ENCODE measurements at regions not wholly inside any gene's neighbourhood (a gene's known extent, or its start where the extent isn't known, plus 50 kb on each side); places are given as distances from the start of the nearest gene placed in this dataset.

DNA sequence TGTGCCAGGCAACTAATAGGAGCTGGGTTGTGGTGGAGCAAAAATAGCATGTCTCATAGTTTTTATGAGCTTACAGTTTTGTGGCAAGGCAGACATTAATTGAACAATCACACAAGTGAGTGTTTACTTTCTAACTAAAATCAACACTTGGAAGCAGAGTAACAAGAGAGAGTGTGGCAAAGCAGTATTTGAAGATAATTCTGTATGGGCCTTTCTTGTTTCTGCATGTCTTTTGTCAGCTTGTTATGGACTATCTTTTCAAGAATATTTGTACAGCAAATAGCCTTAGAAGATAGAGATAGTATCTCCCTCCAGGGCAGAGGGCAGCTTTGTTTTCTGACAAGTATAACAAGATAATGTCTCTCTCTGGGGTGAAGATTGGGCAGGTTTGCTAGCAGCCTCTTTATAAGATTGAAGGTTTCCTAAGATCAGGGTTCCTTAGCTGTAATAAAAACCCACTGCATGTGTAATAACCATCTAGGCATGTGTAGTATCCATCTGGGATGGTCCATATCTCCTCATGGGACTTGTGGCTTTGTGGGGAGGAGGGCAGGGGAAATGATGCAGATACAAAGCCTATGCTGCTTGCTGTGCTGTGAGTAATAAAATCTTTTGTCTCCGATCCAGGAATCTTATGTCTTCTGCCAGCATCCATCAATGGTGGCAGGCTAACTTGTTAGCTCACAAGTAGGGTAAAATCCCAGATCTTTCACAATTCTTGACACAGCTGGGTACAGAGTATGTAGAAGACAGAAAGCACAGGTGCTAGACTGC is 479.9 kb downstream of the KDM4C start:
- no peak overlapping the region for H3K27ac Mint-ChIP-seq (ENCODE audit: unreplicated experiment)
- no peak overlapping the region for H3K4me3 Mint-ChIP-seq
- peaks cover 10% of the 10 kb centered on the region for H3K4me1 Mint-ChIP-seq
- TF ChIP-seq CTCF (conservative IDR thresholded peaks at IDR 0.05): no peak
- H3K36me3 Mint-ChIP-seq (ENCODE audit: low read depth): no peaks in the 10 kb centered on the region
- H3K9me3 Mint-ChIP-seq: peaks cover 7% of the 10 kb centered on the region
- no peaks in the 10 kb centered on the region for H3K27me3 Mint-ChIP-seq (ENCODE audit: low read depth)
- no peak for DNase-seq (ENCODE audit: low read depth, low spot score)

- Mint-ChIP-seq H3K9me3 (peaks cover 5% of the 10 kb centered on the region), H3K4me1 (peaks cover 6% of the 10 kb centered on the region), H3K4me3 (no peak overlapping the region)
Observed at GRCh38 chr9:7236186-7236585, 478.4 kb downstream of the KDM4C start.

GRCh38 chr9:7234144-7234543 is 476.4 kb downstream of the KDM4C start:
- Mint-ChIP-seq H3K27ac (ENCODE audit: unreplicated experiment) (no peak overlapping the region), H3K9me3 (peaks cover 3% of the 10 kb centered on the region), H3K4me3 (no peak overlapping the region), H3K27me3 (ENCODE audit: low read depth) (no peaks in the 10 kb centered on the region), H3K36me3 (ENCODE audit: low read depth) (no peaks in the 10 kb centered on the region), H3K4me1 (no peaks in the 10 kb centered on the region)
- peak; percentile 59 for TF ChIP-seq CTCF (conservative IDR thresholded peaks at IDR 0.05)
- DNase-seq (ENCODE audit: low read depth, low spot score): peak; percentile 36

More at GRCh38 chr9:7236186-7236585, 478.4 kb downstream of the KDM4C start:
- H3K36me3 Mint-ChIP-seq (ENCODE audit: low read depth): no peaks in the 10 kb centered on the region
- H3K27ac Mint-ChIP-seq (ENCODE audit: unreplicated experiment): no peak overlapping the region
- no peak for DNase-seq (ENCODE audit: low read depth, low spot score)
- no peak for TF ChIP-seq CTCF (conservative IDR thresholded peaks at IDR 0.05)
- no peaks in the 10 kb centered on the region for H3K27me3 Mint-ChIP-seq (ENCODE audit: low read depth)

- Mint-ChIP-seq H3K36me3 (ENCODE audit: low read depth) (no peaks in the 10 kb centered on the region), H3K4me1 (no peaks in the 10 kb centered on the region), H3K27ac (ENCODE audit: unreplicated experiment) (no peak overlapping the region), H3K27me3 (ENCODE audit: low read depth) (no peaks in the 10 kb centered on the region), H3K4me3 (no peak overlapping the region), H3K9me3 (peaks cover 3% of the 10 kb centered on the region)
- DNase-seq (ENCODE audit: low read depth, low spot score): no peak
- no peak for TF ChIP-seq CTCF (conservative IDR thresholded peaks at IDR 0.05)
Observed at GRCh38 chr9:7229571-7229970, 471.8 kb downstream of the KDM4C start.

GRCh38 chr9:7228726-7229125 is 471.0 kb downstream of the KDM4C start:
- Mint-ChIP-seq H3K27me3 (ENCODE audit: low read depth) (no peaks in the 10 kb centered on the region), H3K4me1 (no peaks in the 10 kb centered on the region), H3K4me3 (no peak overlapping the region), H3K27ac (ENCODE audit: unreplicated experiment) (no peak overlapping the region), H3K36me3 (ENCODE audit: low read depth) (no peaks in the 10 kb centered on the region), H3K9me3 (peaks cover 3% of the 10 kb centered on the region)
- TF ChIP-seq CTCF (conservative IDR thresholded peaks at IDR 0.05): no peak
- no peak for DNase-seq (ENCODE audit: low read depth, low spot score)
